PFSK-1 (cell line): ENCODE measurements at regions not wholly inside any gene's neighbourhood (a gene's known extent, or its start where the extent isn't known, plus 50 kb on each side); places are given as distances from the start of the nearest gene placed in this dataset.

ENCODE experiments used
- FOXP2 ChIP-seq: optimal IDR thresholded peaks from 2 replicates; pipeline ENCODE3; 2011; ENCODE audit warnings: borderline replicate concordance, control low read depth, inconsistent platforms; ENCODE audit not compliant: insufficient read depth; ENCODE audit errors: extremely low read length, extremely low read depth
- POLR2AphosphoS5 ChIP-seq: IDR thresholded peaks from 2 replicates; pipeline ENCODE4 v1.6.1; 2012; ENCODE audit warnings: low read depth, mild to moderate bottlenecking, control low read depth, low read length, moderate library complexity
- SIN3A ChIP-seq: IDR thresholded peaks from 2 replicates; pipeline ENCODE4 v1.6.1; 2012; ENCODE audit warnings: mild to moderate bottlenecking, low read length, moderate library complexity, borderline replicate concordance; ENCODE audit not compliant: insufficient read depth
- TAF1 ChIP-seq: IDR thresholded peaks from 2 replicates; pipeline ENCODE4 v1.6.1; 2012; ENCODE audit warnings: low read length, control low read depth, borderline replicate concordance; ENCODE audit not compliant: insufficient read depth
- TF ChIP-seq, protein P1 (sequence below), 2 experiments: IDR thresholded peaks; 2 replicates each; pipeline versions ENCODE4 v1.6.1 to v1.8.0; 2011 to 2012; ENCODE audit warnings: low read depth in 2 of 2, low read length in 2 of 2, control low read depth in 1 of 2, inconsistent platforms in 1 of 2, mild to moderate bottlenecking in 1 of 2, moderate library complexity in 1 of 2; ENCODE audit not compliant: insufficient read depth in 1 of 2

DNA sequence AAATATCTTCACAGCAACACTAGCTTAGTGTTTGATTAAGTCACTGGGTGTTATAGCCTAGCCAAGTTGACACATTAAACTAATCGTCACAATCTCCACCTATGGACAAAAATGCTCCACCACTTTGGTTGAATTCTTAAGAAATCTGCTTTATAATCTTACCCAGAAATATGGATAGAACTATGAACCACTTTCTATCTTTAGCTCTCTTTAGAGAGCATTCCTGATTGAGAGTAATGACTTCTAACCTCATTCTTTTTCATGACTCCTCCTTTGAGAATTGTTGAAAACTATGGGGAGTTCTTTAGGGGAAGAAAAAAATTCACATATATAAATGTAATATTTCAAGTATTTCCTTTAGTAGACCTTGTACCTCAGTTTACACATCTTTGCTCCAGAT, 1282.2 kb upstream of the ZEB2 start:
- no peak for TF ChIP-seq FOXP2
- TF ChIP-seq SIN3A = no peak
- TF ChIP-seq TAF1 = no peak
- TF ChIP-seq, protein P1, sequence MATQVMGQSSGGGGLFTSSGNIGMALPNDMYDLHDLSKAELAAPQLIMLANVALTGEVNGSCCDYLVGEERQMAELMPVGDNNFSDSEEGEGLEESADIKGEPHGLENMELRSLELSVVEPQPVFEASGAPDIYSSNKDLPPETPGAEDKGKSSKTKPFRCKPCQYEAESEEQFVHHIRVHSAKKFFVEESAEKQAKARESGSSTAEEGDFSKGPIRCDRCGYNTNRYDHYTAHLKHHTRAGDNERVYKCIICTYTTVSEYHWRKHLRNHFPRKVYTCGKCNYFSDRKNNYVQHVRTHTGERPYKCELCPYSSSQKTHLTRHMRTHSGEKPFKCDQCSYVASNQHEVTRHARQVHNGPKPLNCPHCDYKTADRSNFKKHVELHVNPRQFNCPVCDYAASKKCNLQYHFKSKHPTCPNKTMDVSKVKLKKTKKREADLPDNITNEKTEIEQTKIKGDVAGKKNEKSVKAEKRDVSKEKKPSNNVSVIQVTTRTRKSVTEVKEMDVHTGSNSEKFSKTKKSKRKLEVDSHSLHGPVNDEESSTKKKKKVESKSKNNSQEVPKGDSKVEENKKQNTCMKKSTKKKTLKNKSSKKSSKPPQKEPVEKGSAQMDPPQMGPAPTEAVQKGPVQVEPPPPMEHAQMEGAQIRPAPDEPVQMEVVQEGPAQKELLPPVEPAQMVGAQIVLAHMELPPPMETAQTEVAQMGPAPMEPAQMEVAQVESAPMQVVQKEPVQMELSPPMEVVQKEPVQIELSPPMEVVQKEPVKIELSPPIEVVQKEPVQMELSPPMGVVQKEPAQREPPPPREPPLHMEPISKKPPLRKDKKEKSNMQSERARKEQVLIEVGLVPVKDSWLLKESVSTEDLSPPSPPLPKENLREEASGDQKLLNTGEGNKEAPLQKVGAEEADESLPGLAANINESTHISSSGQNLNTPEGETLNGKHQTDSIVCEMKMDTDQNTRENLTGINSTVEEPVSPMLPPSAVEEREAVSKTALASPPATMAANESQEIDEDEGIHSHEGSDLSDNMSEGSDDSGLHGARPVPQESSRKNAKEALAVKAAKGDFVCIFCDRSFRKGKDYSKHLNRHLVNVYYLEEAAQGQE (IDR thresholded peaks at IDR 0.05; ENCODE audit: insufficient read depth in 1 of 2, low read depth in 2 of 2, low read length in 2 of 2) = no peak
- TF ChIP-seq POLR2AphosphoS5 = no peak

DNA sequence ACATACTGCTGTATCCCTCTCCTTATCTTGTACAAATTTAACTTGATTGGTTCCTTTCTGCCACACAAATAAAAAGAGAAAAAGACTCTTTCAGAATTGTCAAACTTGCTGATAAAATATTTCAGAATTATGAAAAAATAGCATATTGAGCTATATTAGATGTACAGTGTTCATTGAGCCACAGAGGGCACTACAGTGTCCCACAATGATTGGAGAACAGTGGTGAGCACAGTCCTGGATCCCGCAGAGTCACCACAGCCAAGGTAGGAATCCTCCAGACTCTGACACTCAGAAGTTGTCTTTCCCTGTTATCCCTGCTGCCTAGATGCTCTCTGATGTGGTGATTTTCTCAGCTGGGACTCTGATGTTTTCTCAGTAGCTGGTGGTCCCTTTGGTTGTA, 1281.3 kb upstream of the ZEB2 start:
- TF ChIP-seq, protein P1 (IDR thresholded peaks at IDR 0.05; ENCODE audit: insufficient read depth in 1 of 2, low read depth in 2 of 2, low read length in 2 of 2) = no peak
- TF ChIP-seq SIN3A = no peak
- TF ChIP-seq TAF1 = no peak
- TF ChIP-seq POLR2AphosphoS5 = no peak
- no peak for TF ChIP-seq FOXP2

GRCh38 chr2:145800151-145801091, 1280.5 kb upstream of the ZEB2 start:
- TF ChIP-seq FOXP2 = no peak
- no peak for TF ChIP-seq SIN3A
- no peak for TF ChIP-seq POLR2AphosphoS5
- TF ChIP-seq, protein P1 (IDR thresholded peaks at IDR 0.05; ENCODE audit: insufficient read depth in 1 of 2, low read depth in 2 of 2, low read length in 2 of 2) = no peak
- no peak for TF ChIP-seq TAF1

DNA sequence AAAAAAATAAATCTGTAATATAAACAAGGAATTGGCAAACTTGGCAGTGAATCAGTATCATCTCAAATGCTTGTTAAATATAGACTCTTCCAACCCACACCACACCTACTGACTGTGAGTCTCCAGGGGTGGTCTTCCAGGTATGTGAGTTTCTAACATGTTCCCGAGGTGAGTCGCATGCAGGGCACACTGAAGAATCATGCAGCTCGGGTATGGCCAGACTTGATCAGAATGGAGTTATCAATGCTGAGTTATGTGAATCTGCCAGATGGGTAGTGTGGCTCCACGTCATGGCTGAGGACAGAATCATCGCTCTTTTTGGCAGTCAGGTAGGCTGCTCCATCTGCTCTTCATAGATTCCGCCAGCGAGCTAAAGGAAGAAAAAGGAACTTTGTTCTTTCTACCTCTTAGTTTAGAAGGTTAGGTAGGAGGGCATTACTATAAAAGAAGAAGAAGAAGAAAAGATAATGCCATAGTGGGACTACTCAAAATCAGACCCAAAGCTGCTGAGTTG, 1279.7 kb upstream of the ZEB2 start:
- no peak for TF ChIP-seq POLR2AphosphoS5
- TF ChIP-seq, protein P1 (IDR thresholded peaks at IDR 0.05; ENCODE audit: insufficient read depth in 1 of 2, low read depth in 2 of 2, low read length in 2 of 2) = no peak
- no peak for TF ChIP-seq SIN3A
- no peak for TF ChIP-seq FOXP2
